GM10248 (cell line): ENCODE measurements at regions not wholly inside any gene's neighbourhood (a gene's known extent, or its start where the extent isn't known, plus 50 kb on each side); places are given as distances from the start of the nearest gene placed in this dataset.
"Not testable (repeated sequence)": the region's sequence is repeated elsewhere in the genome, so short reads cannot be mapped to it uniquely, and the experiment has no call there.

Experiments used
- CTCF ChIA-PET: fragments of 300-600 bp; sonication (Branson Sonifier 250); formaldehyde crosslinking; extraction: SDS; loops from one replicate; lab custom pipeline; 2021; ENCODE audit warnings: antibody characterized with exemption; lab: Yijun Ruan, JAX
- POLR2A ChIA-PET: fragments of 350-650 bp; sonication (Branson Sonifier 250); formaldehyde crosslinking; extraction: SDS; loops from one replicate; lab custom pipeline; 2020; ENCODE audit warnings: antibody characterized with exemption; lab: Yijun Ruan, JAX
- DNase-seq: peaks from one replicate; pipeline ENCODE4 v3.0.0; 2012; ENCODE audit errors: extremely low spot score
- CTCF ChIP-seq: IDR thresholded peaks from 2 replicates; pipeline ENCODE4 v1.5.1; 2012; ENCODE audit warnings: mild to moderate bottlenecking, low read depth; ENCODE audit errors: extremely low read depth, missing control alignments, control extremely low read depth

- CTCF ChIA-PET = interaction anchor here (1.6 kb wide), 1 partner anchor 27 kb away, joined by 4 read pairs; no protein-coding TSS in a partner anchor
- no peak for TF ChIP-seq CTCF
- POLR2A ChIA-PET = interaction anchor here (0.6 kb wide), 1 partner anchor 19 kb away, joined by 4 read pairs; no protein-coding TSS in a partner anchor
Measured at GRCh38 chrX:46130247-46130646, 415.0 kb downstream of the ZNF674 start.

GRCh38 chrX:46125111-46125510, 420.1 kb downstream of the ZNF674 start:
- ChIA-PET CTCF (interaction anchor here (1.3 kb wide), 1 partner anchor 23 kb away, joined by 4 read pairs; no protein-coding TSS in a partner anchor), POLR2A (no interaction called here)

More at GRCh38 chrX:46130247-46130646, 415.0 kb downstream of the ZNF674 start:
- no peak for DNase-seq

GRCh38 chrX:46117234-46117633, 428.0 kb downstream of the ZNF674 start:
- TF ChIP-seq CTCF = no peak
- ChIA-PET POLR2A (no interaction called here), CTCF (no interaction called here)
- no peak for DNase-seq

More at GRCh38 chrX:46125111-46125510, 420.1 kb downstream of the ZNF674 start:
- no peak for TF ChIP-seq CTCF
- DNase-seq = no peak

- POLR2A ChIA-PET, CTCF ChIA-PET, DNase-seq: not testable (repeated sequence)
Measured at GRCh38 chrX:46087310-46087709, 457.9 kb downstream of the ZNF674 start.

GRCh38 chrX:46080121-46080520, 465.1 kb downstream of the ZNF674 start:
- DNase-seq, POLR2A ChIA-PET, CTCF ChIA-PET: not testable (repeated sequence)

GRCh38 chrX:46072791-46073190, 472.4 kb downstream of the ZNF674 start:
- no peak for TF ChIP-seq CTCF
- ChIA-PET CTCF (no interaction called here), POLR2A (no interaction called here)
- no peak for DNase-seq

GRCh38 chrX:46072372-46072771, 472.8 kb downstream of the ZNF674 start:
- no peak for DNase-seq
- ChIA-PET CTCF (no interaction called here), POLR2A (no interaction called here)
- no peak for TF ChIP-seq CTCF

GRCh38 chrX:46070421-46070820, 474.8 kb downstream of the ZNF674 start:
- ChIA-PET CTCF (no interaction called here), POLR2A (no interaction called here)
- DNase-seq = no peak
- TF ChIP-seq CTCF = no peak
